LNCaP clone FGC (cell line): ENCODE measurements at regions not wholly inside any gene's neighbourhood (a gene's known extent, or its start where the extent isn't known, plus 50 kb on each side); places are given as distances from the start of the nearest gene placed in this dataset.

Experiments used
- DNase-seq: peaks from one replicate; pipeline ENCODE4 v3.0.0-alpha.2; 2011; ENCODE audit warnings: low read depth
- H3K4me3 ChIP-seq: 2 replicates; pipeline ENCODE4 v1.5.1; 2011; ENCODE audit warnings: mild to moderate bottlenecking, low read depth, low read length, control low read depth
- TF ChIP-seq, protein P1 (sequence below): IDR thresholded peaks from 2 replicates; pipeline ENCODE4 v1.5.1; 2012; ENCODE audit warnings: mild to moderate bottlenecking; ENCODE audit not compliant: control insufficient read depth, insufficient read depth; ENCODE audit errors: extremely low read depth

DNA sequence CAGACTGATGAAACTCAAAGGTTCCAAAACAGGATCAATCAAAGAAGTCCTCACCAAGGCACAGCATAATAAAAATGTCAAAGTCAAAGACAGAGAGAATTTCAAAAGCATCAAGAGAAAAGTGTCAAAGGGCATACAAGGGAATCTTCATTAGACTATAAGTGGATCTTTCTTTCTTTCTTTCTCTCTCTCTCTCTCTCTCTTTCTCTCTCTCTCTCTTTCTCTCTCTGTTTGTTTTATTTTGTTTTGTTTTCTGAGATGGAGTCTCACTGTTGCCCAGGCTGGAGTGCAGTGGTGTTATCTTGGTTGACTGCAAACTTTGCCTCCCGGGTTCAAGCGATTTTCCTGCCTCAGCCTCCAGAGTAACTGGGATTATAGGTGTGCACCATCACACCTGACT lies 148.3 kb upstream of the CD180 start:
- TF ChIP-seq, protein P1, sequence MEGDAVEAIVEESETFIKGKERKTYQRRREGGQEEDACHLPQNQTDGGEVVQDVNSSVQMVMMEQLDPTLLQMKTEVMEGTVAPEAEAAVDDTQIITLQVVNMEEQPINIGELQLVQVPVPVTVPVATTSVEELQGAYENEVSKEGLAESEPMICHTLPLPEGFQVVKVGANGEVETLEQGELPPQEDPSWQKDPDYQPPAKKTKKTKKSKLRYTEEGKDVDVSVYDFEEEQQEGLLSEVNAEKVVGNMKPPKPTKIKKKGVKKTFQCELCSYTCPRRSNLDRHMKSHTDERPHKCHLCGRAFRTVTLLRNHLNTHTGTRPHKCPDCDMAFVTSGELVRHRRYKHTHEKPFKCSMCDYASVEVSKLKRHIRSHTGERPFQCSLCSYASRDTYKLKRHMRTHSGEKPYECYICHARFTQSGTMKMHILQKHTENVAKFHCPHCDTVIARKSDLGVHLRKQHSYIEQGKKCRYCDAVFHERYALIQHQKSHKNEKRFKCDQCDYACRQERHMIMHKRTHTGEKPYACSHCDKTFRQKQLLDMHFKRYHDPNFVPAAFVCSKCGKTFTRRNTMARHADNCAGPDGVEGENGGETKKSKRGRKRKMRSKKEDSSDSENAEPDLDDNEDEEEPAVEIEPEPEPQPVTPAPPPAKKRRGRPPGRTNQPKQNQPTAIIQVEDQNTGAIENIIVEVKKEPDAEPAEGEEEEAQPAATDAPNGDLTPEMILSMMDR, result no peak
- no peak for DNase-seq
- H3K4me3 ChIP-seq, result no peak overlapping the region

- no peak for DNase-seq
- TF ChIP-seq, protein P1, result no peak
- no peak overlapping the region for H3K4me3 ChIP-seq
Measured at GRCh38 chr5:67343835-67344234, 147.2 kb upstream of the CD180 start.

DNA sequence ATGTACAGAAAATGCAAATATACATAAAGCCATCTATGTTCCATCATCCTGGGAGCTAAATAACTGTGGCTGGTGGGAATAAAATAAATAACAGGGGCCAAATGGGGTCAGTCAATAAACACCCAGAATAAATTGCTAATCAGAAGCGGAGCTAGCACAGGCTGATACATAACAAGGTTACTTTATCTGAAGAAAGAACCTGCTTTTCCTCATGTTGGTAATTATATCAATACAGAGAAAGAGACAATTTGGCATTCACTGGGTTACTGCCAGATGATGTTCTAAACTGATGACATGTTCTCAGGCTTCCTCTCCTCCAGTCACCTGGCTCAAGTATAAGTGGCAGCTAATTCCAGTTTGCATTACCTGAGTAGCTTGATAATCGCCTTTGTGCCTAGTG lies 144.9 kb upstream of the CD180 start:
- TF ChIP-seq, protein P1, result no peak
- no peak for DNase-seq
- H3K4me3 ChIP-seq, result no peak overlapping the region

DNA sequence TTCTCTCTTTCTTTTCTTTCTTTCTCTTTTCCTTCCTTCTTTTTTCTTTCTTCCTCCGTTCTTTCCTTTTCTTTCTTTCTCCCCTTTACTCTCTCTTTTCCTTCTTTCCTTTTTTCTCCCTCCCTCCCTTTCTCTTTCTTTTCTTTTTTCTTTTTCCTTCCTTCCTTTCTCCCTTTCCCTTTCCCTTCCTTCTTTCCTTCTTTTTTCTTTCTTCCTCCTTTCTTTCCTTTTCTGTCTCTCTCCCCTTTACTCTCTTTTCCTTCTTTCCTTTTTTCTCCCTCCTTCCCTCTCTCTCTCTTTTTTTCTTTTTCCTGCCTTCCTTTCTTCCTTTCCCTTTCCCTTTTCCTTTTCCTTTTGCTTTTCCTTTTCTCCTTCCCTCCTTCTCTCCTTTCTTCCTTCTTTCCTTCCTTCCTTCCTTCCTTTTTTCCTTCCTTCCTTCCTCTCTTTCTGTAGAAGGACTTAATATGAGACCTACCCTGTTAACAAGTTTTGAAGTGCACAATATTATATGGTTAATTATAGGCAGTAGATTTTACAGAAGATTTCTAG lies 142.7 kb upstream of the CD180 start:
- TF ChIP-seq, protein P1, result no peak
- DNase-seq, result no peak
- no peak overlapping the region for H3K4me3 ChIP-seq

DNA sequence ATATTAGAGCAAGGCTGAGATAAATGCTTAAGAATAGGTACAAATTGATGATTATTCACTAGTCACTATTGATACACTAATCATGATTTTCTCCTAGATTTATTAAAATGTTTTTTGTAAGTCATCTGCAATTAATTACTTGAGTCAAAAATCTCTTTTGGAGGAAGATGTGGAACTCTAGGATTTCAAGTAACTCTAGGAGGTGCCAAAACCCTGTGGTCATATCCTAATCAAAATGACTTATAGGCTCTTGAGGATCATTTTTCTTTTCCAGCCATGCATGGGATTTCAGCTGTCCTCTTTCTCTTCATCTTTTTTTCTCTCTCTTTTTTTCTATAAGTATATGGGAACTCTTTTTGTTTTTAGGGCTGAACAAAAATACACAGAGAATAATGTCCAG lies 141.8 kb upstream of the CD180 start:
- TF ChIP-seq, protein P1, result 0 out of 2 replicates have a peak, but pooled peaks have one; percentile 5

GRCh38 chr5:67337751-67338150 lies 141.2 kb upstream of the CD180 start:
- DNase-seq, result no peak
- H3K4me3 ChIP-seq, result no peak overlapping the region
- TF ChIP-seq, protein P1, result no peak

More for the DNA sequence above, 141.8 kb upstream of the CD180 start:
- DNase-seq, result no peak
- H3K4me3 ChIP-seq, result no peak overlapping the region

- DNase-seq, result no peak
Measured at GRCh38 chr5:67335426-67335825, 138.8 kb upstream of the CD180 start.

More at GRCh38 chr5:67335426-67335825, 138.8 kb upstream of the CD180 start:
- TF ChIP-seq, protein P1, result no peak
- no peak overlapping the region for H3K4me3 ChIP-seq
